Activated T-cell treated with anti-CD3 and anti-CD28 coated beads, Interleukin-2, amount 50 U/mL, for 48 hours (primary cell): ENCODE measurements at regions not wholly inside any gene's neighbourhood (a gene's known extent, or its start where the extent isn't known, plus 50 kb on each side); places are given as distances from the start of the nearest gene placed in this dataset.

ENCODE experiments used
- DNase-seq, 2 experiments: peaks; one replicate each; pipeline ENCODE4 v3.0.0-alpha.2; 2020

DNA sequence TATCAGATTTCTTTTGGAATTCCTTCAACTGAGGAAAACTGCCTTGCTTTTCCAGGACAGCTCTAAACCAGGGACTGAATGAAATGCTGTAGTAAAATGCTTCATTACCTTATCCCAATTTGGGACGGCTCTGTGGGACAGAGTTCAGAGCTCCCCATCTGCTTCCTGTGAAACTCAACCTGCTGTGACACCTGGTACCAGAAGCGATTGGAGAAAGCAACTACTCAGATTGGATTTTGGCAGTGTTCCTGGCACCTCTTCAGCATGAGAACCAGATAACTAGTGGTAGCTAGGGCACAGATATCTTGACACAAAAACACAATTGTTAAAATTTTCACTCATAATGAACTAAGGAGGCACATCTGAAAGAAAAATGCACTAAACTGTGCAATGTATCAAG lies 539.1 kb downstream of the SI start:
- DNase-seq, result no peak

DNA sequence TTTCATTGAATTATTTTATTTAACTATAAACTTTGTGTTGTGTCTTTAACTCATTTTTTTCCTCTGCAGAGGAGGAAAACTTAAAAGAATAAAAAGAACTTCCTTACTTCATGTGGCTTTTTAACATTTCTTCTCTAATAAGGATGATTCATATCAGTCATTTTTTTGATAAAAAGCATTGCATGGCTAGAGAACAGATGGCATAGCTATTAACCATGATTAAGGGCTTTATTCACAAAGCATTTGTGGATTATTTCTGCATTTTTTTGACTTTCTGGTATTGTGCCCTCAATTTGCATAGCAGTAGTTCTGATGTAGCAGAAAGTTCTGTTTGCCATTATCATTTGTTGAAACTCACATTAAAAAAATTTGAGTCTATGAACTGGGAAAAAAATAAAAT lies 540.8 kb downstream of the SI start:
- no peak for DNase-seq

DNA sequence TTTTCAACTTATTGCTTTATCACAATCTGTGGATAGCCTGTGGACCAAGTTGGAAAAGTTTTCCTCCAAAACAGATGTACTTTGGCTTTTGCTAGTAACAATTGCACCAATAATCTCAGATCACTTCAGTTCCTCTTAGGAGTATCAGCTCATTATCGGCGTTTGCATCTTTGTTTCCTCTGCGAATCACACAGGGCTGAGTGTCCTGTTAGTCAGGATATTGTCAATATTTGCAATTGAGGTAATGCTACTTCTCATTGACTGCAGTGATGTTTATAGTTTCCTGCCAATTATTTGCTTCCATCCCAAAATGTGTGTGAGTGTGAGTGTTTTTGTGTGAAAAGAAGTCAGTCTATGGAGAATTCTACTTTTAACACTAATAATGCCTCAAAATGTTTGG lies 545.0 kb downstream of the SI start:
- no peak for DNase-seq

- no peak for DNase-seq
Measured at GRCh38 chr3:164526250-164526649, 552.0 kb downstream of the SI start.

DNA sequence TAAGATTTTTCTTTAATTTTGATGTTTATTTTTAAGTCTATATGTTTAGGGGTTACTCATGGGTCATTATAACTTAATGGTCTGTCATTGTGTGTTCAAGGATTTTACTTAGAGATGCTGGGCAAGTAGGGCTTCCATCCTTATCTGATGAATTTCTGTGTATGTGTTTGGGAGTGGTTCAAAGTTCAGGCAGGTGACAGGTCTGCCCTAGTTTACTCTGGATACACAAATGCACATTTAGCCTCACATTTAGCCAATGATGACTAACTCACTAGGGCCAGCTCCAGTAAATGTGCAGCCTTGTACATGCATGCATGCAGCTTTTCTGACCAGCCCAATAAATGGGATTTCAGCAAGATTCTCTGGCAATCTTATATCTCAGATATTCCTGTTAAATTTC lies 554.1 kb downstream of the SI start:
- DNase-seq, result no peak

DNA sequence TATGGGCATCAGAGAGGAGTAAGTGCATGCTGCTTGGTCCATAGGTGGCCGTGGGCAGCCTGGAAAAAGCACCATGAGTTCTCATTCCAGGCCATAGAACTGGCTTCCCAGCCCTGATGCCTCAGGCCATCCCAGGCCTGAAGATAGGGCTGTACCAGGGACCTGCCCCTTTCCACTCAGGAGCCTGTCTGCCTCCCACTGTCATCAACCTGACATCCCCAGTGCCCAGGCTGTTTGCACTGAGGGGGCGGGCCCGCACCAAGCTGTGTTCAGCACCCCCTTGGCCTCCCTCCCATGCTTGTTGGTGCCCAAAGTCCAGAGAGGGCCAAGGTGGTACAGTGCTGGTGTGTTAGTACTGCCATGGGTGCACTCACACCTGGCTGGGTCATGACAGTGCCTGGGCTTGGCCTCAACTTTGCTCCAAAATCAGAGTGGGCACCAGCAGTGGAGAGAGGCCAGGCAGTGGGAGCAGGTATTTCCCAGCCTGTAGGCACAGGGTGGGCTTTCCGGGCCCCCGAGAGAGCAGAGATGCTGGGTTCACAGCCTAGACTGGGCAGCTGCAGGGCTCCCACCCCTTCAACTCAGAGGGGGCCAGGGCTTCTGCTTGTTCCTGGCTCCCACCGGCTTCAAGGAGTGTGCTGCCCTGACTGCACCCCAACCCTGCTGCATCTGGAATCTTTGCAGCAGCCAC lies 556.1 kb downstream of the SI start:
- no peak for DNase-seq

GRCh38 chr3:164521644-164522043 lies 556.7 kb downstream of the SI start:
- no peak for DNase-seq

DNA sequence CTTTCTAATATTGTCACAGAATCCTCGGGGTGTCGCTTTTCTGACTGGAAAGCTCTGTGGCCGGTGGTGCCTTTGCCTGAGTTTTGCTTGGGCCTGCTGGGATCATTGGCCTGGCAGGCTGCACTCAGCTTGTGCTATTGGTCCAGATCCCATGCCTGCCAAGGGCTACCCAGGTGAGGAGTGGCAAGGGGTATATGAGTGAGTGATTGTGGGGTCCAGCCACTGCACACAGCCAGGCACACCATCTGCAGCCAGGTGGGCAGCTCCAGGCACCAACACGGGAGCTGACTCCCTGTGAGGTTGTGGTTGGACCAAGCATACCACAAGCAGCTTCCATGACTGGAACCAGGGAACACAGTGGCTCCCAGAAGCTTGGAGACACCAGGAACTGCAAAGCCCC lies 557.2 kb downstream of the SI start:
- no peak for DNase-seq

GRCh38 chr3:164515256-164515655 lies 563.0 kb downstream of the SI start:
- DNase-seq, result no peak

GRCh38 chr3:164514576-164514975 lies 563.7 kb downstream of the SI start:
- DNase-seq, result no peak

GRCh38 chr3:164507886-164508285 lies 570.4 kb downstream of the SI start:
- DNase-seq, result no peak

- no peak for DNase-seq
Measured at GRCh38 chr3:164498917-164499316, 579.4 kb downstream of the SI start.

GRCh38 chr3:164488893-164489292 lies 589.4 kb downstream of the SI start:
- no peak for DNase-seq

GRCh38 chr3:164486150-164486549 lies 592.1 kb downstream of the SI start:
- DNase-seq, result no peak

DNA sequence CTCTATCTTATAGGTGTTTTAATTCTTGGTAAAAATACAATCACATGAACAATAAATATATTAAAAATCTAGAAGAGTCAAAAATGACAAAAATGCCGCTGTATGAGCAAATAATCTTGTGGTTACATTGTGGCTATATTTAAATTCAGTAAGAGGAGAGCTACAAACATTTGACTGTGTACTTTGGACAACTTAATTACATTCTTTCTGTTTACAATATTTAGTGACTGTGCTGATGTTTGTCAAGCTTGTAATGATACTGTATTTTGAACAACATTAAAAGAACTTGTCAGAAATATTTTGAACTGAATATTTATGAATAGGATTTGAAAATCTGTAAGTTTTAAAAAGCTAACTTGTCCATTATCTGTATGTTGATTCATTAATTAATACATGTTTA lies 598.3 kb downstream of the SI start:
- DNase-seq, result no peak

DNA sequence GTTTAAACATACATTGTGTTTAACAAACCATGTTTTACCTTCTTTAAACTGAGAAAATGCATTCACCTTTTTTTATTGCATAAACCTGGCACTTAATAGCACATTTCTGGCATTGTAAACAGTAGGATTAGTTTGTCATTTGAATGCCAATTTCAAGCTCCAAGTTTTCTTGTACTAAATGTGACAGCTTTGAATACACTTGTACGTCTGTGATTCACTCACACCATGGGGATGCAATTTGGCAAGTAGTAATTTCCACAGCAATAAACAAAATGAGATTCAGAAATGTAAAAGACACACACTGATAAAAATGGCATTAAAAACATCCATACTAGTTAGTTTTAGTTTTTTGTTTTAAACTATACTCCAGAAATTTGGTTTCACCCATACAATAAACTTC lies 598.9 kb downstream of the SI start:
- no peak for DNase-seq

- no peak for DNase-seq
Measured at GRCh38 chr3:164478323-164478722, 600.0 kb downstream of the SI start.

DNA sequence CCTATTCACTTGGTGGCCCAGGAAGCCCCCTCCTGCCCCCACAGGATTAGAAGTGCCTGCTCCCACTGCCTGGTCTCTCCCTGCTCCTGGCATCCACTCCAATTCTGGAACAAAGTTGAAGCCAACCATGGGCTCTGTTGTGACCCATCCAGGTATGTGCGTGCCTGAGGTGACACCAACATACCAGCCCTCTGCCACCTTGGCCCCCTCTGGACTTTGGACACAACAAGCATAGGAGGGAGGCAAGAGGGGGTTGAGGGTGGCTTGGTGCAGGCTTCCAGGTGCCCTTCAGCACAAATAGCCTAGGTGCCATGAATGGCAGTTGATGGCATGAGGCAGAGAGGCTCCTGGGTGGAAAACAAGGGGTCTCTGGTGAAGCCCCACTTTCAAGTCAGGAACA lies 600.9 kb downstream of the SI start:
- no peak for DNase-seq

DNA sequence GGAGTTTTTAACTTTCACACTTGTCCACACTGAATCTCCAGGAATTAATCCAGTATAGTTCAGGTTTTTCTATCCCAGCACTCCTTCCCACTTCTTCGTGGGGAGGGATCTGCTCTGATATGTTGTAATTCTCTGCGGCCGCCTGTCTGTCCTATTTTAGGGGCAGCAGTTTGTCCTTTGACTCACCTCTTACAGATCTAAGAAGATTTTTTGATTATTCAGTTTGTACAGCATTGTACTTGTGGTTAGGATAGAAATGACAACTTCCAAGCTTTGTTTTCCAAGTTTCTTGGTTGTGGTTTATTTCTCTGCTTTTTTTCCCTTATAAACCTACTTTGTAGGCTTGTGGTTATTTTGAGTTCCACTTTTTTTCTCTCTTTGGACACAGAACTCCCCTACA lies 601.7 kb downstream of the SI start:
- DNase-seq, result no peak

- DNase-seq, result no peak
Measured at GRCh38 chr3:164470471-164470870, 607.8 kb downstream of the SI start.

DNA sequence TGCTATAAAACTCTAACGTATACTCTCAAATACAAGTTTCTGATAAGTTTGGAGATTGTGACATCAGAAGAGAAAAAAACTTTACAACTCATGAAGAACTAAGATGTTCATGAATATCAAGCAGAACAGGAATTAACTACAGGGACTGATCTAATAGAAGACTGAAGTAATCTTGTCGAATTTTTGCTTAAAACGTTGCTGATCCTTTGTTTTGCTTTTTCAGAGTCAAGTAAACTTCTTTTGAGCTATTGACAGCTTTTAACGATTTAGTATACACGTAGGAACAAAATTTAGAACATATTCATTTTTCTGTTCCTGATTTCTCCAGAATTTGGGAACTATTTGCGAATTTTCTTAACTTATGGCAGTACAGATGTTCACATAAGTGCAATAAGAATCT lies 610.2 kb downstream of the SI start:
- no peak for DNase-seq

DNA sequence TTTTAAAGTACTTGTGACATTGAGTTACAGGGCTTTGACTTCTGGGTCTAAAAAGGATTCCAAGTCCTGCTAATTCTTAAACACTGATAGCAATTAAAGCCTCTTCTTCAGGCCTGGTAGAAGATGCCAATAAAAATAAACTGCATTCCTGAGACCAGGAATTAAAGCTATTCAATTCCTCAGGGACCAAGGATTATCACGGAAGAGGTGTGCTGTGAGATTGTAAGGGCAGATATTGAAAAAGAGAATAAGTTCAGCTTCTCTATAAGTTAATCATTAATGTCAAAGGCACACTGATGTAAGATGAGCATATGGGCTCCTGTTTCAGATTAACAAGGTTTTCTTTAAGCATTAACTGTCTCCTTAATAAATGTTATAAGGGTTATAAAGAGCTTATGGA lies 611.3 kb downstream of the SI start:
- no peak for DNase-seq

DNA sequence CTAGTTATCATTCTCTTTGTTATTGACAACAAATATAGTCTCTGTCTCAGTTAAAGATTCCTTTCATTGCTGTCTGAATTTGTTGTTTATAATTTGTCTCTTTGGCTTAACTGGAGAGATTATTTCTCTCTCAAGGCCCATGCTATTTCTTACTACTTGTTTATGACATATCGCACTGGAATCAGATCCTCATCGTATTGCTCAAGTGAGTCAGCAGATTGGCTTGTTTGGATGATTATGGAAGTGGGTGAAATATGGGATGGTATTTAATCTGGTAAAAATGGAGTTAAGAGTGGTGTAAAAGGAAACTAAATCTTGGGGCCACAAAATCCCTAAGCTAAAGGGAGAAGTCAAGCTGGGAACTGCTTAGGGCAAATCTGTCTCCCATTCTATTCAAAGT lies 613.1 kb downstream of the SI start:
- DNase-seq, result no peak

- DNase-seq, result no peak
Measured at GRCh38 chr3:164460851-164461250, 617.4 kb downstream of the SI start.

- DNase-seq, result no peak
Measured at GRCh38 chr3:164459521-164460151, 618.7 kb downstream of the SI start.
